A549 (cell line): ENCODE measurements at regions not wholly inside any gene's neighbourhood (a gene's known extent, or its start where the extent isn't known, plus 50 kb on each side); places are given as distances from the start of the nearest gene placed in this dataset.

Experiments used
- ATAC-seq, 2 experiments: fragments of 200-7000 bp in 1 of 2; fragments of >200 bp in 1 of 2; cut with Nextera tagmentation in 1 of 2; cut with Tn5 transposase in 1 of 2; 3 replicates each; pipeline versions ENCODE4 v1.8.0 to v1.9.1; 2018 to 2020; ENCODE audit warnings: mild to moderate bottlenecking in 1 of 2, moderate library complexity in 1 of 2
- CTCF ChIA-PET: fragments of 300-600 bp; sonication (Branson Sonifier 250); formaldehyde crosslinking; extraction: SDS; loops from one replicate; lab custom pipeline; 2021; ENCODE audit warnings: antibody characterized with exemption, inconsistent platforms; lab: Yijun Ruan, JAX
- POLR2A ChIA-PET: fragments of 350-600 bp; formaldehyde crosslinking; extraction: SDS; loops from one replicate; lab custom pipeline; 2021; ENCODE audit warnings: antibody characterized with exemption, inconsistent platforms; lab: Yijun Ruan, JAX
- DNase-seq, 2 experiments: peaks; one replicate each; pipeline versions ENCODE4 v3.0.0 to v3.0.0-alpha.2; 2011 to 2016; ENCODE audit warnings: low read depth in 1 of 2, low spot score in 1 of 2
- FAIRE-seq: peaks from 2 replicates; lab custom pipeline; 2011; peaks lifted over from hg19 to GRCh38; lab: Jason Lieb, UNC
- H3K27ac ChIP-seq, 2 experiments: fragments of >200 bp; sonication (Bioruptor Twin); formaldehyde crosslinking; 3 replicates each; pipeline ENCODE4 v1.5.1; 2016 to 2017
- H3K4me1 ChIP-seq: fragments of >200 bp; sonication (Bioruptor Twin); formaldehyde crosslinking; 3 replicates; pipeline ENCODE4 v1.6.1; 2016
- H3K4me2 ChIP-seq: fragments of >200 bp; sonication (Bioruptor Twin); formaldehyde crosslinking; 3 replicates; pipeline ENCODE4 v1.6.1; 2016
- H3K4me3 ChIP-seq: fragments of >200 bp; sonication (Bioruptor Twin); formaldehyde crosslinking; 3 replicates; pipeline ENCODE4 v1.5.1; 2016
- H3K9me3 ChIP-seq: fragments of >200 bp; sonication (Bioruptor Twin); formaldehyde crosslinking; 3 replicates; pipeline ENCODE4 v1.6.1; 2016
- ATOH8 ChIP-seq: fragments of 250-450 bp; sonication (Bioruptor Pico); IDR thresholded peaks from 2 replicates; pipeline ENCODE4 v1.5.0; 2020; ENCODE audit warnings: low read depth, mild to moderate bottlenecking, moderate library complexity
- CBX2 ChIP-seq: fragments of 200-600 bp; sonication (generic); IDR thresholded peaks from 2 replicates; pipeline ENCODE4 v1.6.1; 2016; ENCODE audit warnings: low read depth, mild to moderate bottlenecking, borderline replicate concordance
- CBX8 ChIP-seq: fragments of 200-600 bp; sonication (generic); IDR thresholded peaks from 2 replicates; pipeline ENCODE4 v1.6.1; 2016
- CEBPB ChIP-seq, 2 experiments: fragments of >200 bp in 1 of 2; sonication (Bioruptor Twin) in 1 of 2; formaldehyde crosslinking in 1 of 2; IDR thresholded peaks; 2 replicates each; pipeline ENCODE4 v1.6.1; 2012 to 2016
- CHD2 ChIP-seq: fragments of 150-350 bp; IDR thresholded peaks from 2 replicates; pipeline ENCODE4 v1.6.1; 2014; ENCODE audit warnings: low read length; ENCODE audit not compliant: partially characterized antibody
- CTCF ChIP-seq: fragments of >200 bp; sonication (Bioruptor Twin); formaldehyde crosslinking; IDR thresholded peaks from 3 replicates; pipeline ENCODE4 v1.5.1; 2016
- EHF ChIP-seq: fragments of 250-450 bp; sonication (Bioruptor Pico); IDR thresholded peaks from 2 replicates; pipeline ENCODE4 v1.5.0; 2020; ENCODE audit warnings: mild to moderate bottlenecking
- EHMT2 ChIP-seq: fragments of 200-600 bp; sonication (generic); IDR thresholded peaks from 2 replicates; pipeline ENCODE4 v1.6.1; 2016; ENCODE audit warnings: antibody characterized with exemption, low read depth, mild to moderate bottlenecking, moderate library complexity
- ELK1 ChIP-seq: fragments of 150-350 bp; IDR thresholded peaks from 2 replicates; pipeline ENCODE4 v1.6.1; 2014; ENCODE audit warnings: low read depth, mild to moderate bottlenecking, low read length
- EP300 ChIP-seq, 2 experiments: fragments of >200 bp; sonication (Bioruptor Twin); formaldehyde crosslinking; IDR thresholded peaks; 2 replicates in 1 of 2; 3 replicates in 1 of 2; pipeline ENCODE4 v1.6.1; 2016 to 2017
- FOSL2 ChIP-seq, 2 experiments: fragments of 450-650 bp in 1 of 2; fragments of >200 bp in 1 of 2; sonication (Bioruptor Twin) in 1 of 2; formaldehyde crosslinking; IDR thresholded peaks; 2 replicates each; pipeline versions ENCODE4 v1.5.0 to v1.6.1; 2016 to 2020; ENCODE audit warnings: mild to moderate bottlenecking in 1 of 2, moderate library complexity in 1 of 2
- FOXS1 ChIP-seq: fragments of 250-450 bp; sonication (Bioruptor Pico); IDR thresholded peaks from 2 replicates; pipeline ENCODE4 v1.5.0; 2020; ENCODE audit warnings: mild to moderate bottlenecking, moderate library complexity
- GATA3 ChIP-seq: IDR thresholded peaks from 2 replicates; pipeline ENCODE4 v1.6.1; 2012; ENCODE audit warnings: borderline replicate concordance
- HDAC2 ChIP-seq: fragments of 200-600 bp; sonication (generic); IDR thresholded peaks from 2 replicates; pipeline ENCODE4 v1.6.1; 2016
- HOXB5 ChIP-seq: fragments of 250-450 bp; sonication (Bioruptor Pico); IDR thresholded peaks from 2 replicates; pipeline ENCODE4 v1.5.0; 2020; ENCODE audit warnings: mild to moderate bottlenecking, moderate library complexity
- JUN ChIP-seq, 2 experiments: fragments of >200 bp; sonication (Bioruptor Twin); formaldehyde crosslinking; IDR thresholded peaks; 2 replicates in 1 of 2; 3 replicates in 1 of 2; pipeline ENCODE4 v1.6.1; 2016 to 2017
- KDM1A ChIP-seq: fragments of 200-600 bp; sonication (generic); IDR thresholded peaks from 2 replicates; pipeline ENCODE4 v1.6.1; 2016; ENCODE audit warnings: low read depth, mild to moderate bottlenecking
- MAX ChIP-seq: IDR thresholded peaks from 2 replicates; pipeline ENCODE4 v1.6.1; 2012
- MAZ ChIP-seq: fragments of 150-350 bp; IDR thresholded peaks from 2 replicates; pipeline ENCODE4 v1.6.1; 2014; ENCODE audit warnings: antibody characterized with exemption, low read depth, low read length, borderline replicate concordance
- NFE2L2 ChIP-seq: fragments of 150-350 bp; conservative IDR thresholded peaks from 2 replicates; pipeline ENCODE4 v1.6.1; 2014; ENCODE audit warnings: low read length
- NPAS2 ChIP-seq: fragments of 250-450 bp; sonication (Bioruptor Pico); IDR thresholded peaks from 2 replicates; pipeline ENCODE4 v1.8.0; 2022; ENCODE audit warnings: mild to moderate bottlenecking, moderate library complexity, borderline replicate concordance
- PBX3 ChIP-seq: IDR thresholded peaks from 2 replicates; pipeline ENCODE4 v1.6.1; 2012
- PHF8 ChIP-seq: fragments of 200-600 bp; sonication (generic); IDR thresholded peaks from 2 replicates; pipeline ENCODE4 v1.6.1; 2016; ENCODE audit warnings: low read depth, mild to moderate bottlenecking, antibody characterized with exemption, moderate library complexity, borderline replicate concordance
- POLR2A ChIP-seq: IDR thresholded peaks from 2 replicates; pipeline ENCODE4 v1.6.1; 2012; ENCODE audit warnings: mild to moderate bottlenecking, low read length
- RAD21 ChIP-seq, 2 experiments: fragments of >200 bp in 1 of 2; sonication (Bioruptor Twin) in 1 of 2; formaldehyde crosslinking in 1 of 2; IDR thresholded peaks in 1 of 2; conservative IDR thresholded peaks in 1 of 2; 2 replicates in 1 of 2; 3 replicates in 1 of 2; pipeline ENCODE4 v1.6.1; 2012 to 2018; ENCODE audit warnings: inconsistent platforms in 1 of 2
- RFX5 ChIP-seq: fragments of 450-650 bp; IDR thresholded peaks from 2 replicates; pipeline ENCODE4 v1.7.1; 2014; ENCODE audit warnings: antibody characterized with exemption, mild to moderate bottlenecking, moderate library complexity
- SMC3 ChIP-seq: fragments of >200 bp; sonication (Bioruptor Twin); formaldehyde crosslinking; IDR thresholded peaks from 3 replicates; pipeline ENCODE4 v1.6.1; 2018; ENCODE audit warnings: inconsistent platforms
- SREBF2 ChIP-seq: fragments of 450-650 bp; IDR thresholded peaks from 2 replicates; pipeline ENCODE4 v1.6.1; 2014; ENCODE audit warnings: mild to moderate bottlenecking, moderate library complexity
- TFCP2L1 ChIP-seq: fragments of 250-450 bp; sonication (Bioruptor Pico); IDR thresholded peaks from 2 replicates; pipeline ENCODE4 v1.5.0; 2021; ENCODE audit warnings: mild to moderate bottlenecking
- ZC3H11A ChIP-seq: fragments of 450-650 bp; IDR thresholded peaks from 2 replicates; pipeline ENCODE4 v1.6.1; 2014; ENCODE audit warnings: antibody characterized with exemption, mild to moderate bottlenecking
- ZFP36 ChIP-seq: fragments of 450-650 bp; IDR thresholded peaks from 2 replicates; pipeline ENCODE4 v1.6.1; 2014; ENCODE audit warnings: borderline replicate concordance; ENCODE audit not compliant: partially characterized antibody
- ZNF302 ChIP-seq: fragments of 250-450 bp; sonication (Bioruptor Pico); IDR thresholded peaks from 2 replicates; pipeline ENCODE4 v1.9.0; 2021; ENCODE audit warnings: inconsistent platforms, mild to moderate bottlenecking, moderate library complexity
- ZSCAN20 ChIP-seq: fragments of 250-450 bp; sonication (Bioruptor Pico); IDR thresholded peaks from 2 replicates; pipeline ENCODE4 v1.8.0; 2022; ENCODE audit warnings: mild to moderate bottlenecking, moderate library complexity
- WGBS: methylation state at CpG from one replicate; pipeline ENCODE4 v1.1.6; 2017; ENCODE audit errors: missing lambda C conversion rate; 5-methylcytosine and 5-hydroxymethylcytosine counted together

GRCh38 chr5:107322936-107323335, 347.8 kb downstream of the EFNA5 start:
- ChIA-PET POLR2A (no interaction called here), CTCF (no interaction called here)
- Histone ChIP-seq H3K4me3 (no peak overlapping the region), H3K9me3 (no peaks in the 10 kb centered on the region), H3K4me2 (no peak overlapping the region), H3K27ac (no peak overlapping the region), H3K4me1 (no peaks in the 10 kb centered on the region)
- FAIRE-seq, result no peak
- no peak for ATAC-seq
- DNase-seq, result no peak
- WGBS, result 83% methylated on average over 5 of the region's 5 CpGs
- TF ChIP-seq RFX5 (no peak), ZFP36 (no peak), CBX2 (no peak), POLR2A (no peak)

GRCh38 chr5:107321906-107322305, 348.8 kb downstream of the EFNA5 start:
- H3K4me1 ChIP-seq, result no peaks in the 10 kb centered on the region
- no peaks in the 10 kb centered on the region for H3K9me3 ChIP-seq
- WGBS, result 90% methylated on average over 1 of the region's 1 CpG
- ChIA-PET POLR2A (no interaction called here), CTCF (no interaction called here)
- H3K4me3 ChIP-seq, result no peak overlapping the region
- no peak for ATAC-seq
- no peak for TF ChIP-seq GATA3
- no peak for TF ChIP-seq NFE2L2
- no peak for TF ChIP-seq RAD21 (conservative IDR thresholded peaks at IDR 0.05 in 1 of 2, IDR thresholded peaks at IDR 0.05 in 1 of 2)
- no peak for TF ChIP-seq ZSCAN20
- no peak for TF ChIP-seq KDM1A
- no peak for TF ChIP-seq FOXS1 (CRISPR knock-in tag)
- TF ChIP-seq MAZ, result no peak
- TF ChIP-seq CBX2, result no peak
- TF ChIP-seq ZC3H11A, result no peak
- TF ChIP-seq JUN (IDR thresholded peaks at IDR 0.05), result no peak
- TF ChIP-seq CTCF, result no peak
- no peak for TF ChIP-seq CBX8
- no peak for TF ChIP-seq EP300 (IDR thresholded peaks at IDR 0.05)
- no peak for TF ChIP-seq TFCP2L1 (CRISPR knock-in tag)
- TF ChIP-seq EHMT2, result no peak
- no peak for TF ChIP-seq ELK1
- no peak for TF ChIP-seq ZNF302 (CRISPR knock-in tag)
- TF ChIP-seq FOSL2 (IDR thresholded peaks at IDR 0.05), result no peak
- no peak for TF ChIP-seq FOSL2 (CRISPR knock-in tag; IDR thresholded peaks at IDR 0.05)
- TF ChIP-seq PBX3, result no peak
- TF ChIP-seq, all 56 proteins: peak for 0
- no peak for FAIRE-seq
- Histone ChIP-seq H3K4me2 (no peak overlapping the region), H3K27ac (no peak overlapping the region)
- no peak for DNase-seq

- ChIA-PET CTCF (interaction anchor here (0.6 kb wide), 1 partner anchor 21 kb away, joined by 4 read pairs; no protein-coding TSS in a partner anchor), POLR2A (no interaction called here)
- Histone ChIP-seq H3K4me2 (no peak overlapping the region), H3K9me3 (no peaks in the 10 kb centered on the region), H3K4me1 (no peaks in the 10 kb centered on the region), H3K27ac (no peak overlapping the region), H3K4me3 (no peak overlapping the region)
- ATAC-seq, result no peak
- no peak for TF ChIP-seq SREBF2
- TF ChIP-seq CBX2, result no peak
- no peak for TF ChIP-seq ZC3H11A
- TF ChIP-seq MAX, result no peak
- TF ChIP-seq SMC3, result no peak
- no peak for TF ChIP-seq NPAS2
- TF ChIP-seq PHF8, result no peak
- no peak for TF ChIP-seq HDAC2
- TF ChIP-seq CHD2, result no peak
- no peak for TF ChIP-seq ATOH8 (CRISPR knock-in tag)
- no peak for TF ChIP-seq ZNF302 (CRISPR knock-in tag)
- TF ChIP-seq HOXB5 (CRISPR knock-in tag), result no peak
- no peak for TF ChIP-seq CBX8
- TF ChIP-seq ZSCAN20, result no peak
- no peak for TF ChIP-seq CEBPB (IDR thresholded peaks at IDR 0.05)
- TF ChIP-seq JUN (IDR thresholded peaks at IDR 0.05), result no peak
- no peak for TF ChIP-seq TFCP2L1 (CRISPR knock-in tag)
- no peak for TF ChIP-seq POLR2A
- no peak for TF ChIP-seq NFE2L2
- TF ChIP-seq EHF (CRISPR knock-in tag), result no peak
- peak; percentile 23 for FAIRE-seq
- no peak for DNase-seq
- 90% methylated on average over 2 of the region's 2 CpGs for WGBS
These were observed 349.9 kb downstream of the EFNA5 start for GRCh38 chr5:107320846-107321245.
